Cardiac muscle cell (in vitro differentiated cells and primary cell): ENCODE measurements at regions not wholly inside any gene's neighbourhood (a gene's known extent, or its start where the extent isn't known, plus 50 kb on each side); places are given as distances from the start of the nearest gene placed in this dataset.

Source experiments
- DNase-seq, 2 donors: peaks; one replicate each; pipeline versions ENCODE4 v3.0.0 to v3.0.0-alpha.2; 2010 to 2017; ENCODE audit warnings: low read depth in 1 of 2, low spot score in 1 of 2
- H3K27ac ChIP-seq: fragments of 200-600 bp; sonication (generic); 2 replicates; pipeline ENCODE4 v1.5.1; 2016
- H3K27me3 ChIP-seq: fragments of 200-600 bp; sonication (generic); 2 replicates; pipeline ENCODE4 v1.6.0; 2016; ENCODE audit warnings: control low read depth
- H3K36me3 ChIP-seq: fragments of 200-600 bp; sonication (generic); 2 replicates; pipeline ENCODE4 v1.5.1; 2016; ENCODE audit warnings: control low read depth
- H3K4me1 ChIP-seq: fragments of 200-600 bp; sonication (generic); 2 replicates; pipeline ENCODE4 v1.8.1; 2017; ENCODE audit warnings: low read depth, mild to moderate bottlenecking, mixed run types
- H3K4me3 ChIP-seq: fragments of 200-600 bp; sonication (generic); 2 replicates; pipeline ENCODE4 v1.5.1; 2016; ENCODE audit warnings: mild to moderate bottlenecking
- H3K9me3 ChIP-seq: fragments of 200-600 bp; sonication (generic); 2 replicates; pipeline ENCODE4 v1.5.1; 2017; ENCODE audit warnings: low read depth, mild to moderate bottlenecking, control low read depth
- TF ChIP-seq, protein P1 (sequence below): IDR thresholded peaks from 2 replicates; pipeline ENCODE4 v1.5.1; 2012; ENCODE audit warnings: low read depth, mild to moderate bottlenecking, low read length

DNA sequence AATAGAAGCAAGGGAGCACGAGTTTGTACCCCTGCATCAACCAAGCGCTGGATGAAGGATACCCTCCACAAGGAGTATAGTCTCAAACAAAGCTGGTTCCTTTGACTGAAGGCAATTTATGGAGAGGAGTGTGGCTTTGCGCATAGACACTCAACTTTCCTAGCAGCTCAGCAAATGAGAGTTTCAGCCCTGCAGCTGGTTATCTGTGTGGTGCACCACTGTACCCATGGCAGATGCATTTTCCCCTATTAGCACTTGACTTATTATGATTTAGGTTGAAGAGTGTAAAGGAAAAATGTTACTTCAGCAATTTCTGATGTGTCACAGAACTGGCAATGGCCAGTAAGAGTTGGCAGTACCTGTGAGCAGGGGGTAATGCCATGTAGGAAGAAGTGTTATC lies 440.1 kb upstream of the LINC00305 start:
- DNase-seq: no peak
- no peaks in the 10 kb centered on the region for H3K27me3 ChIP-seq
- H3K4me1 ChIP-seq: no peaks in the 10 kb centered on the region
- no peak overlapping the region for H3K4me3 ChIP-seq
- TF ChIP-seq, protein P1, sequence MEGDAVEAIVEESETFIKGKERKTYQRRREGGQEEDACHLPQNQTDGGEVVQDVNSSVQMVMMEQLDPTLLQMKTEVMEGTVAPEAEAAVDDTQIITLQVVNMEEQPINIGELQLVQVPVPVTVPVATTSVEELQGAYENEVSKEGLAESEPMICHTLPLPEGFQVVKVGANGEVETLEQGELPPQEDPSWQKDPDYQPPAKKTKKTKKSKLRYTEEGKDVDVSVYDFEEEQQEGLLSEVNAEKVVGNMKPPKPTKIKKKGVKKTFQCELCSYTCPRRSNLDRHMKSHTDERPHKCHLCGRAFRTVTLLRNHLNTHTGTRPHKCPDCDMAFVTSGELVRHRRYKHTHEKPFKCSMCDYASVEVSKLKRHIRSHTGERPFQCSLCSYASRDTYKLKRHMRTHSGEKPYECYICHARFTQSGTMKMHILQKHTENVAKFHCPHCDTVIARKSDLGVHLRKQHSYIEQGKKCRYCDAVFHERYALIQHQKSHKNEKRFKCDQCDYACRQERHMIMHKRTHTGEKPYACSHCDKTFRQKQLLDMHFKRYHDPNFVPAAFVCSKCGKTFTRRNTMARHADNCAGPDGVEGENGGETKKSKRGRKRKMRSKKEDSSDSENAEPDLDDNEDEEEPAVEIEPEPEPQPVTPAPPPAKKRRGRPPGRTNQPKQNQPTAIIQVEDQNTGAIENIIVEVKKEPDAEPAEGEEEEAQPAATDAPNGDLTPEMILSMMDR: no peak
- no peak overlapping the region for H3K27ac ChIP-seq
- no peaks in the 10 kb centered on the region for H3K9me3 ChIP-seq
- no peaks in the 10 kb centered on the region for H3K36me3 ChIP-seq

GRCh38 chr18:64566456-64566855 lies 417.6 kb upstream of the LINC00305 start:
- H3K27me3 ChIP-seq: no peaks in the 10 kb centered on the region
- no peaks in the 10 kb centered on the region for H3K36me3 ChIP-seq
- no peak for DNase-seq
- no peak overlapping the region for H3K4me3 ChIP-seq
- no peaks in the 10 kb centered on the region for H3K9me3 ChIP-seq
- TF ChIP-seq, protein P1: no peak
- no peak overlapping the region for H3K27ac ChIP-seq
- H3K4me1 ChIP-seq: no peaks in the 10 kb centered on the region

DNA sequence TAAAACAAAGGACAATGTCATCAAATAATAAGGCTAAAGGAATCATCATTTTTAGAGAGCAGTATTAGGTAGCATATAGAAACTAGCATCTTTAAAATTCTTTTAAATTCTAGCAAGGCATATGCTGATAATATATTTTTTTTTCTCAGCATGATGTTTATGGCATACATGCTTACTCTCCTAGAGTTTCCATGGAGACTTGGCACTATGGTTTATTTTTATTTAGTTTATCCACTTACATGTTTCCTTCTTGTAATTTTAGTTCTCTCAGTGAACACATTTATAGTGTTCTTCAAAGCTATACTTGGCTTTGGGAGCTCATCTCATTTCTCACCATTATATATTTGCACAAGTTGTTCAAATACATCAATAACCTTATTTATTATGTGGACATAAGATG lies 413.8 kb upstream of the LINC00305 start:
- Histone ChIP-seq H3K27ac (no peak overlapping the region), H3K27me3 (no peaks in the 10 kb centered on the region), H3K4me3 (no peak overlapping the region), H3K4me1 (no peaks in the 10 kb centered on the region), H3K9me3 (no peaks in the 10 kb centered on the region), H3K36me3 (no peaks in the 10 kb centered on the region)
- TF ChIP-seq, protein P1: no peak
- DNase-seq: no peak

GRCh38 chr18:64546451-64546850 lies 397.6 kb upstream of the LINC00305 start:
- H3K4me3 ChIP-seq: no peak overlapping the region
- TF ChIP-seq, protein P1: no peak
- H3K9me3 ChIP-seq: no peaks in the 10 kb centered on the region

GRCh38 chr18:64539847-64540246 lies 391.0 kb upstream of the LINC00305 start:
- no peaks in the 10 kb centered on the region for H3K27me3 ChIP-seq
- TF ChIP-seq, protein P1: no peak
- H3K27ac ChIP-seq: no peak overlapping the region
- no peaks in the 10 kb centered on the region for H3K36me3 ChIP-seq
- no peak for DNase-seq
- peaks cover 7% of the 10 kb centered on the region for H3K4me1 ChIP-seq
- no peaks in the 10 kb centered on the region for H3K9me3 ChIP-seq
- no peak overlapping the region for H3K4me3 ChIP-seq

More at GRCh38 chr18:64546451-64546850, 397.6 kb upstream of the LINC00305 start:
- DNase-seq: no peak
- H3K27ac ChIP-seq: no peak overlapping the region
- no peaks in the 10 kb centered on the region for H3K36me3 ChIP-seq
- peaks cover 7% of the 10 kb centered on the region for H3K4me1 ChIP-seq
- no peaks in the 10 kb centered on the region for H3K27me3 ChIP-seq

DNA sequence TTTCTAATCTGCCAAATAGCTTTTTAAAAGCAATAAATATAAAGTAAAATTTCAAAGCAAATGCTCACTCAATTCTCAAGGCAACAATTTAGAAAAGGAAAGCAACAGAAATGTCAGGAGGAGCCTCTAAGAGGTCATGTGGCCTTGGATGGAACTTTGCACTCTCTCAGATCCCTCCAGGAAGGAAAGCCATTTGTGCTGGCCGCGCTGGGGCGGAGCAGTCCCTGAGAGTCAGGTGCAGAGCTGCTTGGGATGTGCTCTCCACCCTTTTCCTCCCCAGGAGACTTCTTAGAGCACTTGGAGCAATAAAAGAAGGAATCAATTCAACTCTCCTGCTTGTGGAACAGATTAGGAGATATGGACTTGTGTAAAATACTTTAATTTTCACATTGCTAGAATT lies 379.8 kb upstream of the LINC00305 start:
- no peaks in the 10 kb centered on the region for H3K9me3 ChIP-seq
- H3K27me3 ChIP-seq: no peaks in the 10 kb centered on the region
- TF ChIP-seq, protein P1: no peak

More for the DNA sequence above, 379.8 kb upstream of the LINC00305 start:
- no peaks in the 10 kb centered on the region for H3K4me1 ChIP-seq
- no peak overlapping the region for H3K4me3 ChIP-seq
- H3K36me3 ChIP-seq: no peaks in the 10 kb centered on the region
- no peak overlapping the region for H3K27ac ChIP-seq
- DNase-seq: no peak
